ENCODE measurements at regions not wholly inside any gene's neighbourhood (a gene's known extent, or its start where the extent isn't known, plus 50 kb on each side); places are given as distances from the start of the nearest gene placed in this dataset.

GRCh38 chr12:126139355-126139754, 1074.1 kb downstream of the AACS start:
- Histone ChIP-seq H3K4me3 (ENCODE audit: low read length) (no peak overlapping the region), H3K27me3 (ENCODE audit: control insufficient read depth, insufficient read depth, low read length) (no peaks in the 10 kb centered on the region), H3K27ac (ENCODE audit: low read depth, low read length) (no peak overlapping the region), H3K36me3 (ENCODE audit: control insufficient read depth, insufficient read depth, low read length) (no peaks in the 10 kb centered on the region), H3K4me1 (ENCODE audit: control insufficient read depth, insufficient read depth, low read length) (no peaks in the 10 kb centered on the region), H3K9ac (ENCODE audit: low read length) (no peak overlapping the region)

DNA sequence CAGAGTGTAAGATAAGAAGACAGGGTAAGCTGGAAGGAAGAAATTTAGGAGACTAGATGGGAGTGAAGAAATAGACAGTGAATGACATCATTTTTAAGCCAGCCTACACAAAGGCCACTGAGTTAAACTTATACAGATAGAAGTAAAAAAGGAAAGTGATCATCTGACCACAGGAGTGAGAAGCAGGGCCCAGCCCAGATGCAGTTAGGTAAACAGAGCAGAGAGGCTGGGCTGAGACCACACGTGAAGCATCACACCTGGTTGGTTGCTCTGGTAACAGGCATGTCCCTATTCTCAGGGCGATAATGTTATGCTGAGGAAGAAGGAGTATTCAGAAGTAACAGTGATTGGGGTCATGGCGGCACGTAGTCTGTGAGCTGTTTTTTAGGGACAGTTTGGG, 1079.4 kb downstream of the AACS start:
- no peaks in the 10 kb centered on the region for H3K36me3 ChIP-seq (ENCODE audit: control insufficient read depth, insufficient read depth, low read length)

DNA sequence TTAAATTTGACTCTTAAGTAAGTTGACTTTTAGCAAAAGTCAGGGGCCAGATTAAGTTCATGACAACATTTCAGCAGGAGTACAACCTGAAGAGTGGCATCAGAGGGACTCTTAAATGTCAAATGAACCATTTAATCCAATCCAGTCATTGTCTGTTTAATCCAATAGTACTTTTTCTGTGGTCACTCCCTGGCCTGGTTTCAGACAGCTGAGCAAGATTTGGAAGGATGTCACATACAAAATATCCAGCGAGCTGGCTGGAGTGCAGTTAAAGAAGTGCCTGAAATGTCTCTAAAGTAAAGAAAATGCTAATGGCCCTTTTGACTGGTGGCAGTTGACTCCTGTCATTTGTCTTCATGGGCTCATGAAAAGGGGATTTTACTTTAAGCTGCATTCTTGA, 1082.1 kb downstream of the AACS start:
- Histone ChIP-seq H3K4me1 (ENCODE audit: control insufficient read depth, insufficient read depth, low read length) (no peaks in the 10 kb centered on the region), H3K27ac (ENCODE audit: low read depth, low read length) (no peak overlapping the region), H3K27me3 (ENCODE audit: control insufficient read depth, insufficient read depth, low read length) (no peaks in the 10 kb centered on the region), H3K9ac (ENCODE audit: low read length) (no peak overlapping the region), H3K4me3 (ENCODE audit: low read length) (no peak overlapping the region), H3K36me3 (ENCODE audit: control insufficient read depth, insufficient read depth, low read length) (no peaks in the 10 kb centered on the region)

More for the DNA sequence above, 1079.4 kb downstream of the AACS start:
- Histone ChIP-seq H3K27ac (ENCODE audit: low read depth, low read length) (no peak overlapping the region), H3K4me3 (ENCODE audit: low read length) (no peak overlapping the region), H3K9ac (ENCODE audit: low read length) (no peak overlapping the region), H3K4me1 (ENCODE audit: control insufficient read depth, insufficient read depth, low read length) (no peaks in the 10 kb centered on the region), H3K27me3 (ENCODE audit: control insufficient read depth, insufficient read depth, low read length) (no peaks in the 10 kb centered on the region)

GRCh38 chr12:126156806-126157574, 1091.8 kb downstream of the AACS start:
- no peaks in the 10 kb centered on the region for H3K36me3 ChIP-seq (ENCODE audit: control insufficient read depth, insufficient read depth, low read length)
- H3K4me3 ChIP-seq (ENCODE audit: low read length): no peak overlapping the region
- H3K4me1 ChIP-seq (ENCODE audit: control insufficient read depth, insufficient read depth, low read length): no peaks in the 10 kb centered on the region
- no peaks in the 10 kb centered on the region for H3K27me3 ChIP-seq (ENCODE audit: control insufficient read depth, insufficient read depth, low read length)
- no peak overlapping the region for H3K27ac ChIP-seq (ENCODE audit: low read depth, low read length)
- no peak overlapping the region for H3K9ac ChIP-seq (ENCODE audit: low read length)

DNA sequence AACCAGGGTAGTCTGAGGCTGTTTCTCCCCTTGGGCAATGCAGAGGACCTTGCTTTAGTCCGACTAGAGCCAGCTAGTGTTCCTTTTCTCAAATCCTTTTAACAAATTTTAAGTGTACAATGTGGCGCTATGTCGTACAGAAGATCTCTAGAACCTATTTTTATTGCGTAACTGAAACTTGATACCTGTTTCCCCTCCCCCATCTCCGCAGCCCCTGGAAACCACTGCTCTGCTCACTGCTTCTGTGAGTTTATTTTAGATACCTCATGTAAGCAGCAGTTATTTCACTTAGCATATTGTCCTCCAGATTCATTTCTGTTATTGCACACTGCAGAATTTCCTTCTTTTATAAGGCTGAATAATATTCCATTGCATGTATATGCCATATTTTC, 1092.3 kb downstream of the AACS start:
- Histone ChIP-seq H3K9ac (ENCODE audit: low read length) (no peak overlapping the region), H3K4me3 (ENCODE audit: low read length) (no peak overlapping the region), H3K36me3 (ENCODE audit: control insufficient read depth, insufficient read depth, low read length) (no peaks in the 10 kb centered on the region), H3K4me1 (ENCODE audit: control insufficient read depth, insufficient read depth, low read length) (no peaks in the 10 kb centered on the region), H3K27ac (ENCODE audit: low read depth, low read length) (no peak overlapping the region), H3K27me3 (ENCODE audit: control insufficient read depth, insufficient read depth, low read length) (no peaks in the 10 kb centered on the region)

- H3K36me3 ChIP-seq (ENCODE audit: control insufficient read depth, insufficient read depth, low read length): no peaks in the 10 kb centered on the region
- H3K9ac ChIP-seq (ENCODE audit: low read length): no peak overlapping the region
- no peaks in the 10 kb centered on the region for H3K27me3 ChIP-seq (ENCODE audit: control insufficient read depth, insufficient read depth, low read length)
- H3K27ac ChIP-seq (ENCODE audit: low read depth, low read length): no peak overlapping the region
- H3K4me1 ChIP-seq (ENCODE audit: control insufficient read depth, insufficient read depth, low read length): no peaks in the 10 kb centered on the region
- H3K4me3 ChIP-seq (ENCODE audit: low read length): no peak overlapping the region
Measured at GRCh38 chr12:126159139-126159538, 1093.9 kb downstream of the AACS start.

GRCh38 chr12:126160912-126161311, 1095.7 kb downstream of the AACS start:
- Histone ChIP-seq H3K4me3 (ENCODE audit: low read length) (no peak overlapping the region), H3K27ac (ENCODE audit: low read depth, low read length) (no peak overlapping the region), H3K36me3 (ENCODE audit: control insufficient read depth, insufficient read depth, low read length) (no peaks in the 10 kb centered on the region), H3K27me3 (ENCODE audit: control insufficient read depth, insufficient read depth, low read length) (no peaks in the 10 kb centered on the region), H3K9ac (ENCODE audit: low read length) (no peak overlapping the region), H3K4me1 (ENCODE audit: control insufficient read depth, insufficient read depth, low read length) (no peaks in the 10 kb centered on the region)

- H3K4me3 ChIP-seq (ENCODE audit: low read length): no peak overlapping the region
- H3K4me1 ChIP-seq (ENCODE audit: control insufficient read depth, insufficient read depth, low read length): no peaks in the 10 kb centered on the region
- H3K36me3 ChIP-seq (ENCODE audit: control insufficient read depth, insufficient read depth, low read length): no peaks in the 10 kb centered on the region
- no peak overlapping the region for H3K9ac ChIP-seq (ENCODE audit: low read length)
- no peaks in the 10 kb centered on the region for H3K27me3 ChIP-seq (ENCODE audit: control insufficient read depth, insufficient read depth, low read length)
- H3K27ac ChIP-seq (ENCODE audit: low read depth, low read length): no peak overlapping the region
Measured at GRCh38 chr12:126163984-126164383, 1098.7 kb downstream of the AACS start.

GRCh38 chr12:126171937-126172559, 1106.8 kb downstream of the AACS start:
- H3K27ac ChIP-seq (ENCODE audit: low read depth, low read length): no peak overlapping the region
- no peaks in the 10 kb centered on the region for H3K36me3 ChIP-seq (ENCODE audit: control insufficient read depth, insufficient read depth, low read length)
- no peaks in the 10 kb centered on the region for H3K4me1 ChIP-seq (ENCODE audit: control insufficient read depth, insufficient read depth, low read length)
- H3K4me3 ChIP-seq (ENCODE audit: low read length): no peak overlapping the region
- no peak overlapping the region for H3K9ac ChIP-seq (ENCODE audit: low read length)
- H3K27me3 ChIP-seq (ENCODE audit: control insufficient read depth, insufficient read depth, low read length): no peaks in the 10 kb centered on the region

DNA sequence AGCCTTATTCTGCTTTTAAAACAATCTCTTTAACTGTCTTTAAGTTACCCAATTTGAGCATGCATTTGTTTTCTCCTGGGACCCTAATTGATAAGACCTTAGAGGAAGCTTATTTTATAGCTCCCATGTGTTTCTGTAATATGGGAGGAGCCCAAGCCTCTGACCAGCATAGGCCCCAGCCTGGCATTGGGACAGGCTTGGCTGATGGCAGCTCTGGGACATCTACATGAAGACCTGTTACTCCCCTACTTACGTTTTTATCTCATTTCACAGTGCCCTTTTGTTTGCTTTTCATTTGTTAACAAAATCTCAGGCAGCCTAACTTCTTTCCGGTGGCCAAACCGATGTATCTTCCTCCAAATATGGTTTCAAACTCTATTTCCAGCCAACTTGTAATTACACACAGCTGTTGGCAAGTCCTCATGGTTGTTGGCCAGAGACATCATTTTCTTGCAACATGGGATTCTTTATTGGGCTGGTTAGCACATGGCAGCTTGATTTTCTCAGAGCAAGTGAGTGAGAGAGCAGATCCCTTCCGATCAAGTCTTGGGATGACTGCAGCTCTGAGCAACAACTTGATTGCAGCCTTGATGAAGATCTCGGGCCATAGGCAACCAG, 1117.5 kb downstream of the AACS start:
- no peaks in the 10 kb centered on the region for H3K27me3 ChIP-seq (ENCODE audit: control insufficient read depth, insufficient read depth, low read length)
- no peak overlapping the region for H3K27ac ChIP-seq (ENCODE audit: low read depth, low read length)
- H3K4me1 ChIP-seq (ENCODE audit: control insufficient read depth, insufficient read depth, low read length): no peaks in the 10 kb centered on the region
- no peak overlapping the region for H3K9ac ChIP-seq (ENCODE audit: low read length)
- no peak overlapping the region for H3K4me3 ChIP-seq (ENCODE audit: low read length)
- no peaks in the 10 kb centered on the region for H3K36me3 ChIP-seq (ENCODE audit: control insufficient read depth, insufficient read depth, low read length)

GRCh38 chr12:126185025-126185424, 1119.8 kb downstream of the AACS start:
- no peaks in the 10 kb centered on the region for H3K36me3 ChIP-seq (ENCODE audit: control insufficient read depth, insufficient read depth, low read length)
- no peak overlapping the region for H3K27ac ChIP-seq (ENCODE audit: low read depth, low read length)
- no peaks in the 10 kb centered on the region for H3K27me3 ChIP-seq (ENCODE audit: control insufficient read depth, insufficient read depth, low read length)

DNA sequence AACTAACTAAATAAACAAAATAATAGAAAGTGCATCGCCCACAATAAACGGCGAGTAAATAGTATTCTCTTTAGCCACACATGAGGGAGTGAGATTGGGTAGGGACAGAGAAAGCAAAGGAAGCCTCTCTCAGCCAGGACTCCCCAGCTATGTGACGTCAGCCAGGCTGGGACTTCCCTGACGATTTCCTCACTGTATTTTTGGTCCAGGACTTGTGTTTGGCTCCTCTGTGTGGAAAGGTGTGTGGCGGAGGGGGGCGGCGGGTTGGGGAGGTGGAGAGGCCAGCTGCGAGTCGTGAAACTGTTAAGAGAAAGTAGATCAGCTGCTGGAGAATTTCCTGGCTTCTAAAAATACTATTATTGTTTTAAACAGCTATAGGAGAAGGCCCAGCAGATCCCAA, 1124.6 kb downstream of the AACS start:
- Histone ChIP-seq H3K9ac (ENCODE audit: low read length) (no peak overlapping the region), H3K27me3 (ENCODE audit: control insufficient read depth, insufficient read depth, low read length) (peaks cover 5% of the 10 kb centered on the region), H3K36me3 (ENCODE audit: control insufficient read depth, insufficient read depth, low read length) (no peaks in the 10 kb centered on the region), H3K27ac (ENCODE audit: low read depth, low read length) (no peak overlapping the region), H3K4me3 (ENCODE audit: low read length) (no peak overlapping the region), H3K4me1 (ENCODE audit: control insufficient read depth, insufficient read depth, low read length) (no peaks in the 10 kb centered on the region)

More at GRCh38 chr12:126185025-126185424, 1119.8 kb downstream of the AACS start:
- no peak overlapping the region for H3K9ac ChIP-seq (ENCODE audit: low read length)
- no peak overlapping the region for H3K4me3 ChIP-seq (ENCODE audit: low read length)
- H3K4me1 ChIP-seq (ENCODE audit: control insufficient read depth, insufficient read depth, low read length): no peaks in the 10 kb centered on the region

Measured in rectal smooth muscle tissue (tissue), 1 donor.